SK-N-MC (cell line): ENCODE measurements at regions not wholly inside any gene's neighbourhood (a gene's known extent, or its start where the extent isn't known, plus 50 kb on each side); places are given as distances from the start of the nearest gene placed in this dataset.

Source experiments
- DNase-seq: peaks from one replicate; pipeline ENCODE4 v3.0.0-alpha.2; 2011; ENCODE audit warnings: low read depth, low spot score
- H3K27ac ChIP-seq: fragments of 200-600 bp; sonication (generic); 2 replicates; pipeline ENCODE4 v1.5.1; 2016; ENCODE audit warnings: mixed run types
- H3K36me3 ChIP-seq: fragments of 200-600 bp; sonication (generic); 2 replicates; pipeline ENCODE4 v1.6.1; 2017; ENCODE audit warnings: antibody characterized with exemption, low read length, mixed read lengths; ENCODE audit not compliant: insufficient read depth
- H3K4me3 ChIP-seq: fragments of 200-600 bp; sonication (generic); 2 replicates; pipeline ENCODE4 v1.5.1; 2016
- H3K9ac ChIP-seq: fragments of 200-600 bp; sonication (generic); 2 replicates; pipeline ENCODE4 v1.8.0; 2017; ENCODE audit warnings: mixed run types, mixed read lengths; ENCODE audit not compliant: insufficient read length
- H3K9me3 ChIP-seq: fragments of 200-600 bp; sonication (generic); 2 replicates; pipeline ENCODE4 v1.6.1; 2017; ENCODE audit warnings: low read depth, mild to moderate bottlenecking, antibody characterized with exemption, low read length, moderate library complexity, mixed read lengths
- EZH2 ChIP-seq: fragments of 200-600 bp; sonication (generic); IDR thresholded peaks from one replicate; pipeline ENCODE4 v1.6.1; 2017; ENCODE audit warnings: antibody characterized with exemption
- FOXP2 ChIP-seq: optimal IDR thresholded peaks from 2 replicates; pipeline ENCODE3; 2011; ENCODE audit warnings: mild to moderate bottlenecking, moderate library complexity; ENCODE audit not compliant: insufficient read depth; ENCODE audit errors: extremely low read length, control extremely low read depth
- POLR2AphosphoS5 ChIP-seq: IDR thresholded peaks from 2 replicates; pipeline ENCODE4 v1.6.1; 2012; ENCODE audit warnings: mild to moderate bottlenecking, low read depth, low read length, borderline replicate concordance

DNA sequence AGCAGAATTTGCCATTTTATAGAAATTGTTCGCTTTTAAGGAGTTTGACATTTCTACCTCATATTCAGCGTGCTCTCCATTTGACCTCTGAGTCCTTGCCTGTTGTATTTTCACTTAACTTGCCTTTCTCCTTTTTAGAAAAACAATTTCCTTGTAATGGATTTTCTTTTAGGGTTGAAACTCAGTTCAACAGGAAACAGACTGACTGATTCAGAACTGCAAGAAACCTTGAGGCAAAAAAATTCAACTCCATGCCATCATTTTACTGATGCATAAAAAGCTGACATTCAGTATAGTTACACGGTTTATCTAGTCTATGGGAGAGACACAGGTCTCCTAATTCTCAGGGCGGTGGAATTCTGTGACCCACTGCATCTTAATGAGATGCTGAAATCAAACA is 59.8 kb downstream of the MRPS30 start:
- DNase-seq: no peak
- no peak for TF ChIP-seq EZH2
- no peak for TF ChIP-seq FOXP2
- no peak for TF ChIP-seq POLR2AphosphoS5
- Histone ChIP-seq H3K9ac (no peak overlapping the region), H3K4me3 (no peak overlapping the region), H3K9me3 (no peaks in the 10 kb centered on the region), H3K36me3 (no peaks in the 10 kb centered on the region), H3K27ac (no peak overlapping the region)

GRCh38 chr5:44869928-44870327 is 61.2 kb downstream of the MRPS30 start:
- Histone ChIP-seq H3K36me3 (no peaks in the 10 kb centered on the region), H3K9ac (no peak overlapping the region), H3K9me3 (no peaks in the 10 kb centered on the region), H3K4me3 (no peak overlapping the region), H3K27ac (no peak overlapping the region)
- DNase-seq: no peak
- TF ChIP-seq FOXP2 (no peak), POLR2AphosphoS5 (no peak), EZH2 (no peak)

- Histone ChIP-seq H3K4me3 (no peak overlapping the region), H3K36me3 (no peaks in the 10 kb centered on the region), H3K9ac (no peak overlapping the region), H3K27ac (no peak overlapping the region), H3K9me3 (no peaks in the 10 kb centered on the region)
- DNase-seq: no peak
- TF ChIP-seq FOXP2 (no peak), EZH2 (no peak), POLR2AphosphoS5 (no peak)
Observed at GRCh38 chr5:44870430-44870829, 61.7 kb downstream of the MRPS30 start.

DNA sequence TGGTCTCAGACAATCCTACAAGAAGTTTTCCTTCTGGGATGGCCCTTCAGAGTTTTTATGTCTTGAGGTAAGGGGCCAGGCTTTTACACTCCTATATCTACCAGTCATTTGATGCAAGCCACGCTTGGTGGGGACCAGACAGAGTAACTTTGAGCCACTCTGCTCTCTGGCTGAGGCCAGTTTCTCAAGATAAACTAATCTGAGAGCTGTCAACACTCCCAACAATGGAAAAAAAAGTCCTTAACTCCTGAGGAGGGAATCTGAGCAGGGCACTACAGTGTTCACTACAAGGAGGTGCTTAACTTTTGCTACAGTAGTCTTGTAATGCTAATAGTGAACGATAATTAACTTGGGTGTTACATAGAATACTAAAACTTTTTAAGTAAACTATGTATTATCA is 62.7 kb downstream of the MRPS30 start:
- Histone ChIP-seq H3K36me3 (no peaks in the 10 kb centered on the region), H3K9me3 (no peaks in the 10 kb centered on the region), H3K4me3 (no peak overlapping the region), H3K27ac (no peak overlapping the region), H3K9ac (no peak overlapping the region)
- TF ChIP-seq POLR2AphosphoS5: no peak
- TF ChIP-seq FOXP2: no peak
- TF ChIP-seq EZH2: no peak
- DNase-seq: no peak

DNA sequence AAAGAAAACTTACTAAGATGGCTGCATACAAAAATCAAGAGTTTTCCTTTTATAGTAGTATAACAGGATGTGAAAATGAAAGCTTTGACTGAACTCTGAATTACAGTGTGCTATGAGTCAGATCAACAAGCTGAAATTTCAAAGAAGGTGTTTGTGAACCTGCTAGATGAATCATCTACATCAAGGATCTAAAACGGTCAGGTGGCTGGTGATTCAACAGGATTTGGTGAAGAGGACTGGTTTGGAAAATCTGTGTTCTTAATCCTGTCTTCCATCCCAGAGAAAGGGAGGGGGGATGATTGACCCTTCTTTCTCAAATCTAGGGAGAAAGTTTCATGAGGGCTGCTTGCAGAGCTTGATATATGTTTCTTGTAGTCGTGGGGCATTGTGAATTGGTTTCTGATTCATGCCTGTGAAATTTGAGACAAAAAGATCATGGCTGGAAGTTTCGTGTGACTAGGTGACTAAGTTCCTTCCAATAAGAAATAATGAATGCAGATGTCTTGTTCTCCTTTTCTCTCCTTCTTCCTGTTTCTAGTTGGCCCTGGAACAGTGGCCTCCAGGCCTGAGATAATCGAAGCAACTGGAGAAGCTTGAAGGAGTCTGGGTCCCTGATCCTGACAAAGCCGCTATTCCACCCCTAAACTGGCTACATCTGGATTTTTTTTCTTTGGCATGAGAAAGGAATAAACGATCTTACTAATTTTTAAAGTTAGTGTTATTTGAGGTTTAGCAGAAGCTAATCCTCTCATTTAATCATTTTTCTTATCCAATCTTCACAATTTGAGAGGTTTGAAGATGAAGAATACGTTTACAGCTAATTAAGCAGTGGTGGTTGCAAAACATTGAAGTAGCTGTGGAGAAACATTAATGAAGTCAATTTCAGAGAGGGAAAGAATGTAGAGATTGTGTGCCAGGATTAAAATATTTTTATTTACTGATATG is 67.2 kb downstream of the MRPS30 start:
- no peak for DNase-seq
- H3K9me3 ChIP-seq: no peaks in the 10 kb centered on the region; the same call in 1 of the 2 replicates
- no peaks in the 10 kb centered on the region for H3K36me3 ChIP-seq
- no peak overlapping the region for H3K27ac ChIP-seq
- TF ChIP-seq POLR2AphosphoS5 (no peak), EZH2 (no peak), FOXP2 (no peak)
- H3K4me3 ChIP-seq: no peak overlapping the region
- H3K9ac ChIP-seq: no peak overlapping the region

DNA sequence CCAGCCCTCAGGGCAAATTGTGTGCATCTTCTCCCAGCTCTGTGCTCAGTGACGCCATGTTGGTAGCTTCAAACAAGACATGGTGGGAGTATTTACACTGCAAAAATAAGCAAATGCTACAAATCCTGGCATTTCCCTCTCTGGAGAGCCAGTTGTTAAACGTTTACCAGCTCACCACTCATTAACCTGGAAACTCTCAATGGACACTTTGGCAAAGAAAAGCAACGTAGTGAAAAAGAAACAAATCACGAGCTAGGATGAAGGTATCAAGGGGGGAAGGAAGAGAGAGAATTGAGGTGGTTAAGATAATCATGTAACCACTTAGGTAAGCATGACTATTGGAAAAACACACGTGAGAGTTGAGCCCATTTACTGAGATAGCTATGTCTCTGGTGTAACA is 72.5 kb downstream of the MRPS30 start:
- H3K9me3 ChIP-seq: no peaks in the 10 kb centered on the region; the same call in 1 of the 2 replicates
- no peak for DNase-seq
- TF ChIP-seq FOXP2 (no peak), POLR2AphosphoS5 (no peak), EZH2 (no peak)
- H3K27ac ChIP-seq: no peak overlapping the region
- H3K4me3 ChIP-seq: no peak overlapping the region
- H3K9ac ChIP-seq: no peak overlapping the region
- no peaks in the 10 kb centered on the region for H3K36me3 ChIP-seq

- DNase-seq: no peak
- Histone ChIP-seq H3K9me3 (no peaks in the 10 kb centered on the region), H3K36me3 (no peaks in the 10 kb centered on the region), H3K9ac (no peak overlapping the region), H3K27ac (no peak overlapping the region), H3K4me3 (no peak overlapping the region)
- TF ChIP-seq POLR2AphosphoS5: no peak
- no peak for TF ChIP-seq FOXP2
- no peak for TF ChIP-seq EZH2
Observed at GRCh38 chr5:44884036-44884435, 75.3 kb downstream of the MRPS30 start.

DNA sequence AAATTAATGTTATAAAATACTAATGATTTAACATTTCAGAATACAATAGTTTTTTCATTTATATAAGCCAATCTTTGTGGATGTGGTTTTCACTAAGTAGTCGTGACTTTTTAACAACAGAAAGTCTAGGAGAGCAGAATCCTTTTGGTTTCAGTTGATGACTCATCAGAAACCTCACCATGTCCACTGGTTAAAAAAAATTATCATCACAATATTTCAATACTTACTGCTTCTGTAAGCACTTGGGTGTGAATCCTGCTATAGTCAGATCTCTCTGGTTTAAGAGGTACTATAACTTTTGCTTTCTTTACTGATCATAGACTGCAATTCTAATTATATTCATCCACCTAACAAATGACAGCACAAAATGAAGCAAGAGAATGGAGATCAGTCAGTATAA is 77.2 kb downstream of the MRPS30 start:
- H3K9ac ChIP-seq: no peak overlapping the region
- H3K27ac ChIP-seq: no peak overlapping the region
- TF ChIP-seq EZH2 (no peak), FOXP2 (no peak), POLR2AphosphoS5 (no peak)
- no peaks in the 10 kb centered on the region for H3K36me3 ChIP-seq
- H3K9me3 ChIP-seq: no peaks in the 10 kb centered on the region
- H3K4me3 ChIP-seq: no peak overlapping the region
- no peak for DNase-seq
